Vagina (tissue), 2 donors: ENCODE measurements at regions not wholly inside any gene's neighbourhood (a gene's known extent, or its start where the extent isn't known, plus 50 kb on each side); places are given as distances from the start of the nearest gene placed in this dataset.

Experiments
- DNase-seq, 2 donors: peaks; one replicate each; pipeline ENCODE4 v3.0.0-alpha.2; 2017; ENCODE audit errors: extremely low spot score in 2 of 2
- H3K27ac ChIP-seq: fragments of 200-600 bp; sonication (generic); one replicate; pipeline ENCODE4 v1.5.1; 2019
- H3K27me3 ChIP-seq: fragments of 200-600 bp; sonication (generic); one replicate; pipeline ENCODE4 v1.5.1; 2019
- H3K36me3 ChIP-seq, 2 donors: fragments of 200-600 bp; sonication (generic); one replicate each; pipeline ENCODE4 v1.5.1; 2017 to 2019
- H3K4me1 ChIP-seq: fragments of 200-600 bp; sonication (generic); one replicate; pipeline ENCODE4 v1.5.1; 2019
- H3K4me3 ChIP-seq, 2 donors: fragments of 200-600 bp; sonication (generic); 1 replicate in 1 of 2; 2 replicates in 1 of 2; pipeline ENCODE4 v1.5.1; 2016 to 2019
- H3K9me3 ChIP-seq: fragments of 200-600 bp; sonication (generic); one replicate; pipeline ENCODE4 v1.5.1; 2019
- POLR2A ChIP-seq, 2 donors: fragments of 450-650 bp; IDR thresholded peaks; one replicate each; pipeline ENCODE4 v1.6.1; 2017; ENCODE audit warnings: antibody characterized with exemption in 2 of 2, mild to moderate bottlenecking in 2 of 2, moderate library complexity in 2 of 2
- POLR2AphosphoS5 ChIP-seq, 2 donors: sonication (generic); formaldehyde crosslinking; IDR thresholded peaks; one replicate each; pipeline ENCODE4 v1.9.0; 2017; ENCODE audit warnings: antibody characterized with exemption in 2 of 2, mild to moderate bottlenecking in 2 of 2, low read depth in 1 of 2; ENCODE audit not compliant: insufficient read depth in 1 of 2
- intact Hi-C: fragments of 100-400 bp; cut with DNase I; formaldehyde crosslinking; loops from one replicate; pipeline ENCODE4 v1.15.1; 2023
- TF ChIP-seq, protein P1 (sequence below), 3 experiments: fragments of 450-650 bp in 2 of 3; fragments of 200-600 bp in 1 of 3; sonication (generic) in 1 of 3; IDR thresholded peaks; one replicate each; pipeline ENCODE4 v1.5.1; 2017 to 2019; ENCODE audit warnings: antibody characterized with exemption in 3 of 3, mild to moderate bottlenecking in 2 of 3, moderate library complexity in 2 of 3

DNA sequence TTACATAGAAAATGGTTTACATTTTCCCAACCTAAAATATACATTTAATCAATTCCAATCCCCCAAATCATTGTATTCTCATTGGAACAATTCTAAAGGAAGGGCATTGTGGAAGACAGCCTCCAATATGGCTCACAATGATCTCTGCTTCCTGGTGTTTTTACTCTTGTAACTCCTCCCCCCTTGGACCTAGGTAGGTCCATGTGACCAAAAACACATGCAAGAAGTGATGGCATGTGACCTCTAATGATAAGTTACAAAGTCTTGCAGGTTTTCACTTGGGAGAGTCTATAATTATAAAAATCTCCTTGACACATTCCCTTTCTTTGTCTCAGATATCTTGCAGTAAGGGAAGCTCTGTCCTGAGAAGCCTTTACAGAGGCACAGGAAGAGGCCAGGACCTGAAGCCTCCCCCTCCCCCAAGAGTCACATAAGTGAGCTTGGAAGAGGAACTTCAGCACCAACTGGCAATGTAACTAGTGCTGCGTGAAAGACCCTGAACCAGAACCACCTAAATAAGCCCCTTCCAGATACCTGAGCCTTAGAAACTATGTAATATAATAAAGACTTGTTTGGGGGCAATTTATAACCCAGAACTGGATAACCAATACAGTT lies 816.2 kb upstream of the ATXN8OS start:
- intact Hi-C loops: no loop called here
- Histone ChIP-seq H3K9me3 (no peaks in the 10 kb centered on the region), H3K4me1 (no peaks in the 10 kb centered on the region), H3K27ac (no peak overlapping the region), H3K27me3 (no peaks in the 10 kb centered on the region), H3K36me3 (no peaks in the 10 kb centered on the region), H3K4me3 (no peak overlapping the region)
- TF ChIP-seq, protein P1, sequence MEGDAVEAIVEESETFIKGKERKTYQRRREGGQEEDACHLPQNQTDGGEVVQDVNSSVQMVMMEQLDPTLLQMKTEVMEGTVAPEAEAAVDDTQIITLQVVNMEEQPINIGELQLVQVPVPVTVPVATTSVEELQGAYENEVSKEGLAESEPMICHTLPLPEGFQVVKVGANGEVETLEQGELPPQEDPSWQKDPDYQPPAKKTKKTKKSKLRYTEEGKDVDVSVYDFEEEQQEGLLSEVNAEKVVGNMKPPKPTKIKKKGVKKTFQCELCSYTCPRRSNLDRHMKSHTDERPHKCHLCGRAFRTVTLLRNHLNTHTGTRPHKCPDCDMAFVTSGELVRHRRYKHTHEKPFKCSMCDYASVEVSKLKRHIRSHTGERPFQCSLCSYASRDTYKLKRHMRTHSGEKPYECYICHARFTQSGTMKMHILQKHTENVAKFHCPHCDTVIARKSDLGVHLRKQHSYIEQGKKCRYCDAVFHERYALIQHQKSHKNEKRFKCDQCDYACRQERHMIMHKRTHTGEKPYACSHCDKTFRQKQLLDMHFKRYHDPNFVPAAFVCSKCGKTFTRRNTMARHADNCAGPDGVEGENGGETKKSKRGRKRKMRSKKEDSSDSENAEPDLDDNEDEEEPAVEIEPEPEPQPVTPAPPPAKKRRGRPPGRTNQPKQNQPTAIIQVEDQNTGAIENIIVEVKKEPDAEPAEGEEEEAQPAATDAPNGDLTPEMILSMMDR (IDR thresholded peaks at IDR 0.05): no peak
- TF ChIP-seq POLR2A (IDR thresholded peaks at IDR 0.05) (no peak), POLR2AphosphoS5 (IDR thresholded peaks at IDR 0.05; ENCODE audit: insufficient read depth in 1 of 2, low read depth in 1 of 2) (no peak)
- no peak for DNase-seq

DNA sequence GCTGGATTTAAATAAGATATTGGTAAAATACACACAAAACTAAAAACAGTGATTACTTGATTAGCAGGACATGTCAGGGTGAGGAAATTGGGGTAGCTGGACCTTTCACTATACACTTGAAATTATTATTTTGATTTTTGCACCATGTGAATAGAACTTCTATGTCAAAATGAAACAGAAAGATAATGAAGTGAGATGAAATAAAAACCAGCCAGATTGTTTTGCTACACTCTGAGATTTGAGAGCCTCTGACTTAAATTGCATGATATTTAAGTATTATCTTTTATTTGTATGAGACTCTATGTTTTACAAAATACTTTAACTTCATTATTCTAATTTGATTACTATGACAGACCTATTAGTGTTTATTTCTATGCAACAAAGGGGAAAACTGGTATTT lies 819.6 kb upstream of the ATXN8OS start:
- H3K36me3 ChIP-seq: no peaks in the 10 kb centered on the region
- no peaks in the 10 kb centered on the region for H3K4me1 ChIP-seq
- TF ChIP-seq, protein P1 (IDR thresholded peaks at IDR 0.05): no peak
- TF ChIP-seq POLR2A (IDR thresholded peaks at IDR 0.05): no peak
- no peak for TF ChIP-seq POLR2AphosphoS5 (IDR thresholded peaks at IDR 0.05; ENCODE audit: insufficient read depth in 1 of 2, low read depth in 1 of 2)
- DNase-seq: no peak
- H3K27ac ChIP-seq: no peak overlapping the region
- no peaks in the 10 kb centered on the region for H3K9me3 ChIP-seq
- H3K27me3 ChIP-seq: no peaks in the 10 kb centered on the region
- intact Hi-C loops: no loop called here
- no peak overlapping the region for H3K4me3 ChIP-seq

DNA sequence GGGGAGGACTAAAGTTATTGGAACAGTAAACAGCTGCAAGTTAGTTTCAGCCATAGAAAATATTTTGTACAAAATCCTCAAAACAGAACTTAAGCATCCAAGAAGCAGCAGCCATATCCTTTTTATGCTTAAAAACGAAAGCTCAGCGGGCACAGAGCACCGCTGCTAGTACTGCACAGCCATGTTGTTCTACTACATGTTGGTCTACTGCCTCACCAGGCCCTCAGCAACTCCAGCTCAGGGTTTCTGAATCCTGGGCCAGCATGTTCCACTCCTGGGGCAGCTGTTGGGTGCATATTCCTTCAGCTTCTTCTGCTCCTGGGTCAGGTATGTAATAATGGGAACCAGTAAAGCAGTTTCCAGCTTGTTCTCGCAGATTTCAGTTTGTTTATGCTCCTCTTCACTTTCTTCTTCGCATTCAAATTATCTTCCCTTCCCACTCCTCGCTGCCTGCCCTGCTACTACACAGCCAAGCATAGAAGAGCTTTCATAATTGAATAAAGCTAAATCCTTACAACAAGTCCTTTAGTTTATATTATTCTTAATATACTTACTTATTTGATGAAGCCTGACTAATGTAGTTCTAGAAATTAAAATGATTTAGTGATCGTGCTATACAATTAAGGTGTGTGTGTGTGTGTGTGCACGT lies 820.5 kb upstream of the ATXN8OS start:
- intact Hi-C loops: no loop called here
- DNase-seq: no peak

DNA sequence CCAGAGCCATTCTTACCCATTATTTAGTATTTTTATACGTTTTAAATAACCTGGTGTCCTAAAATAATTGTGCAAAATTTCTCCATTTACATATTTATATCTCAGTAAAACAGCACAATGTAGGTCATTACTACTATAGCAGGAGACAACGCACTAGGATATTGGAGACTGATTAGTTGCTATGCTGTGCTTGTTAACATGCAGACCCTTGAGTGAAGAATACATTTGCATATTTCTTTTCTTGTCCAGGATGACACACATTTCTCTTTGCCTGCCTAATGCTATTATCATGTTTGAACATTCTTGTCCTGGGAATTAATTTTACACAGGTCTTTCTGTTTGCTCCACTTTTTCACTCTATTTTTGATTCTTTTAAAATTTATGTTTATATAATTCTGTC lies 823.8 kb upstream of the ATXN8OS start:
- Histone ChIP-seq H3K4me1 (no peaks in the 10 kb centered on the region), H3K27me3 (no peaks in the 10 kb centered on the region), H3K9me3 (no peaks in the 10 kb centered on the region), H3K36me3 (no peaks in the 10 kb centered on the region), H3K4me3 (no peak overlapping the region), H3K27ac (no peak overlapping the region)
- TF ChIP-seq, protein P1 (IDR thresholded peaks at IDR 0.05): no peak
- no peak for DNase-seq
- intact Hi-C loops: no loop called here

More for the DNA sequence above, 820.5 kb upstream of the ATXN8OS start:
- H3K36me3 ChIP-seq: no peaks in the 10 kb centered on the region
- TF ChIP-seq POLR2AphosphoS5 (IDR thresholded peaks at IDR 0.05; ENCODE audit: insufficient read depth in 1 of 2, low read depth in 1 of 2) (no peak), POLR2A (IDR thresholded peaks at IDR 0.05) (no peak)
- TF ChIP-seq, protein P1 (IDR thresholded peaks at IDR 0.05): no peak
- H3K27ac ChIP-seq: no peak overlapping the region
- H3K4me3 ChIP-seq: no peak overlapping the region
- no peaks in the 10 kb centered on the region for H3K9me3 ChIP-seq
- no peaks in the 10 kb centered on the region for H3K27me3 ChIP-seq
- no peaks in the 10 kb centered on the region for H3K4me1 ChIP-seq

DNA sequence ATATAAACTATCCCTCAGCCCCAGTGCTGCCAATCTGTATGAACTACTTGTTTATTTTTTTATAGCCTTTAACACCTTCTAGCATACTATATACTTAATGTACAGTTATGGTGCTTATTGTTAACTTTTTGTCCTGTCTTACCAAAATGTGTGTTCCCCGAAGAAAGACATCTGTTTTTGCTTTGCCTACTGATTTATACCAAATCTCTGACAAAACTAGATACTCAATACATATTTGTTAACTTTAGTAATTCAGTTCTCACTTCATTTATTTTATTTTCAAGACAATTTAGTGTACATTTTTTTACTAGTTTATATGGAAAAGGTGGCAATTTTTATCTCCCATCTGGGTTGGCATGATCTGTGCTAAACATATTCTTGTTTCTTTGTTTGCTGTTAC lies 824.3 kb upstream of the ATXN8OS start:
- H3K9me3 ChIP-seq: no peaks in the 10 kb centered on the region
- H3K27me3 ChIP-seq: no peaks in the 10 kb centered on the region
- DNase-seq: no peak
- H3K4me1 ChIP-seq: no peaks in the 10 kb centered on the region
- no peak overlapping the region for H3K4me3 ChIP-seq
- no peaks in the 10 kb centered on the region for H3K36me3 ChIP-seq
- no peak overlapping the region for H3K27ac ChIP-seq
- intact Hi-C loops: no loop called here
- TF ChIP-seq, protein P1 (IDR thresholded peaks at IDR 0.05): no peak
- no peak for TF ChIP-seq POLR2A (IDR thresholded peaks at IDR 0.05)
- TF ChIP-seq POLR2AphosphoS5 (IDR thresholded peaks at IDR 0.05; ENCODE audit: insufficient read depth in 1 of 2, low read depth in 1 of 2): no peak
